RWPE1 (cell line): ENCODE measurements at regions not wholly inside any gene's neighbourhood (a gene's known extent, or its start where the extent isn't known, plus 50 kb on each side); places are given as distances from the start of the nearest gene placed in this dataset.

Experiments
- CTCF ChIA-PET: fragments of 350-600 bp; sonication (Branson Sonifier 250); formaldehyde crosslinking; extraction: SDS; loops from one replicate; lab custom pipeline; 2021; lab: Yijun Ruan, JAX
- POLR2A ChIA-PET: fragments of 400-600 bp; formaldehyde crosslinking; extraction: SDS; loops from one replicate; lab custom pipeline; 2020; ENCODE audit warnings: antibody characterized with exemption; ENCODE audit not compliant: low non-redundant PET; lab: Yijun Ruan, JAX
- DNase-seq: peaks from one replicate; pipeline ENCODE4 v3.0.0; 2012; ENCODE audit warnings: low spot score
- H3K27ac ChIP-seq: fragments of 450-650 bp; 2 replicates; pipeline ENCODE4 v1.5.1; 2017
- TF ChIP-seq, protein P1 (sequence below): fragments of 450-650 bp; conservative IDR thresholded peaks from 2 replicates; pipeline ENCODE4 v1.5.1; 2017; ENCODE audit warnings: low read depth, mild to moderate bottlenecking

DNA sequence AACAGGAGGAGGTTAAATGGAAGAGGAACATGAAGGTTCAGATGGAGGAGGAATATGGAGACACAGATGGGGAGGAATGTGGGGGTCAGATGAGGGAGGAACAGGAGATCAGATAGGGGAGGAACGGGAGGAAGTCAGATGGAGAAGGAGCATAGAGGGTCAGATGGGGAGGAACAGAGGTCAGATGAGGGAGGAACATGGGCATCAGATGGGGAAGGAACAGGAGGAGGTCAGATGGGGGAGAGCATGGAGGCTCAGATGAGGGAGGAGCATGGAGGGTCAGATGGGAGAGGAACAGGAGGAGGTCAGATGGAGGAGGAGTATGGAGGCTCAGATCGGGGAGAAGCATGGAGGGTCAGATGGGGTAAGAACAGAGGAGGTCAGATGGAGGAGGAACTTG, 290.6 kb downstream of the BMP7 start:
- no peak overlapping the region for H3K27ac ChIP-seq
- ChIA-PET POLR2A (no interaction called here), CTCF (interaction anchor here (2.3 to 3.2 kb wide), 2 partner anchors 85 to 346 kb away, joined by 12 to 18 read pairs; no protein-coding TSS in a partner anchor)
- TF ChIP-seq, protein P1, sequence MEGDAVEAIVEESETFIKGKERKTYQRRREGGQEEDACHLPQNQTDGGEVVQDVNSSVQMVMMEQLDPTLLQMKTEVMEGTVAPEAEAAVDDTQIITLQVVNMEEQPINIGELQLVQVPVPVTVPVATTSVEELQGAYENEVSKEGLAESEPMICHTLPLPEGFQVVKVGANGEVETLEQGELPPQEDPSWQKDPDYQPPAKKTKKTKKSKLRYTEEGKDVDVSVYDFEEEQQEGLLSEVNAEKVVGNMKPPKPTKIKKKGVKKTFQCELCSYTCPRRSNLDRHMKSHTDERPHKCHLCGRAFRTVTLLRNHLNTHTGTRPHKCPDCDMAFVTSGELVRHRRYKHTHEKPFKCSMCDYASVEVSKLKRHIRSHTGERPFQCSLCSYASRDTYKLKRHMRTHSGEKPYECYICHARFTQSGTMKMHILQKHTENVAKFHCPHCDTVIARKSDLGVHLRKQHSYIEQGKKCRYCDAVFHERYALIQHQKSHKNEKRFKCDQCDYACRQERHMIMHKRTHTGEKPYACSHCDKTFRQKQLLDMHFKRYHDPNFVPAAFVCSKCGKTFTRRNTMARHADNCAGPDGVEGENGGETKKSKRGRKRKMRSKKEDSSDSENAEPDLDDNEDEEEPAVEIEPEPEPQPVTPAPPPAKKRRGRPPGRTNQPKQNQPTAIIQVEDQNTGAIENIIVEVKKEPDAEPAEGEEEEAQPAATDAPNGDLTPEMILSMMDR: no peak
- DNase-seq: no peak

DNA sequence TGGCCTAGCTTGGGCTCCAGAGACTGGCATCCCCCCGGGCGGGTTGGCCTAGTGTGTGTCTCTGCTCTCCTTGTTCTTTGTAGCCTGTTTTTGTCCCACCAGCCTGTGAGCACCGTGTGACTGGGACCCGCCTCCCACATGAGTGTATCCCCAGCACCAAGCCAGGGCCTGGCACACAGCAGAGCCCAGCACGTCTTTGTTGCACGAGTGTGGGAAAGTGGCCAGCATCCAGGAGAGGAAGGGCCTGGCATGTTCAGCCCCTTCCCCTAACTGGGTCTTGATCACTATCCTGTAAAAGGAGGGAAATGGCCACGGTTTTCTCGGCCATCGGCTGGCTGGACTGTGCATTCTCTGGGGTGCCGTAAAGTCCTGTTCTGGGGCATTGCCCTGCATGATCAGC, 290.1 kb downstream of the BMP7 start:
- POLR2A ChIA-PET: no interaction called here
- DNase-seq: no peak
- TF ChIP-seq, protein P1: no peak
- CTCF ChIA-PET: no interaction called here
- H3K27ac ChIP-seq: no peak overlapping the region

DNA sequence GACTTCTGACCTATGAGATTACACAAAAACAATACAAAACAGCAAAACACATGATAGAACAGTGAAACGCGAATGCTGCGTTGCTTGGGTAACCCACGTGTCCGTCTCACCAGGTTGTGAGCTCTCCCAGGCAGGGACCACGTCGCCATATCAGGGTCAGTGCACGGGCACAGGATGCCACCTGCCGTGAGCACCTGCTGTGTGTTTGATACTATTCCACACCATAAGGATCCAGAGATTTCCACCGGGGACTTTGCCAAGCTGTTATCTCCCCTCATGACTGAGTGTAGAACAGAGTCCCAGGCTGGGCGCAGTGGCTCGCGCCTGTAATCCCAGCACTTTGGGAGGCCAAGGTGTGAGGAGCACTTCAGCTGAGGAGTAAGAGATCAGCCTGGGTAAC, 288.0 kb downstream of the BMP7 start:
- CTCF ChIA-PET: interaction anchor here (1.5 kb wide), 1 partner anchor 428 kb away, joined by 6 read pairs; no protein-coding TSS in a partner anchor
- TF ChIP-seq, protein P1: no peak
- no peak for DNase-seq
- no peak overlapping the region for H3K27ac ChIP-seq
- POLR2A ChIA-PET: no interaction called here

DNA sequence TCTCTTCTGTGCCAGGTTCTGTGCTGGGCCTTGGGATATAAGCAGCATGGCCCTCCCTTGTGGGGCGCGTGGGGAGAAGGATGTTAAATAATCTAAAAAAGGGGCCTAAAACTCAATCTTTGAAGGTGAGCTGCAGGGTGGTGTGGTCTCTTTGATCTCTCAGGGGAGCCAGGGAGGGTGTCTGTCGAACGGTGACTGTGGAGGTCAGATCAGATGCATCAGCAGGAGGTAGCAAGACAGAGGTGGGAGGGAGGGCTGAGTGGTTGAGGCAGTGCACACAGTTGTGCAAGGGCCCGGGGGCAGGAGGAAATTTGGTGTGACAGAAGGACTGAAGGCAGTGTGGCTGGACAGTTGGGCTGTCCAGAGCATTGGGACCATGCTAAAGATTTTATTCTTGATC, 287.3 kb downstream of the BMP7 start:
- no peak for DNase-seq
- TF ChIP-seq, protein P1: no peak
- no peak overlapping the region for H3K27ac ChIP-seq
- CTCF ChIA-PET: interaction anchor here (1.5 kb wide), 1 partner anchor 428 kb away, joined by 6 read pairs; no protein-coding TSS in a partner anchor
- POLR2A ChIA-PET: no interaction called here

DNA sequence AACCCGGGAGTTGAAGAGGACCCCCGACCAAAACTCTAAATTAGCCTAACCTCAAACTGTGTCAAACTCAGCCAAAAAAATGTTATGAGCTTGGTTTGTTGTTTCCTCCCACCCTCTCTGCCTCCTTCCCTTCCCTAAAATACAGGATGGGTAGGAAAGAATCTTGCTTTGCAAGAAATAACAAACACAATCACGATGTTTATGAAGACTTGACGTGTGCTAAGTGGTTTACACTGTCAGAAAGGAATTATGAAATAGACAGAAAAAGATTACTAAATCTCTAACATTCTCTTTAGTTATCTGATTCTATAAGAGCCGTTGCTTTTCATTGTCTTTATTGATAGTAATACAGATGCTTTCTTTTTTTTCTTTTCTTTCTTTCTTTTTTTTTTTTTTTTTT, 285.1 kb downstream of the BMP7 start:
- ChIA-PET CTCF (interaction anchor here (1.5 kb wide), 1 partner anchor 15 kb away, joined by 5 read pairs; no protein-coding TSS in a partner anchor), POLR2A (interaction anchor here (0.6 kb wide), 1 partner anchor 393 kb away, joined by 3 read pairs; no protein-coding TSS in a partner anchor)
- DNase-seq: no peak
- TF ChIP-seq, protein P1: no peak
- H3K27ac ChIP-seq: no peak overlapping the region

DNA sequence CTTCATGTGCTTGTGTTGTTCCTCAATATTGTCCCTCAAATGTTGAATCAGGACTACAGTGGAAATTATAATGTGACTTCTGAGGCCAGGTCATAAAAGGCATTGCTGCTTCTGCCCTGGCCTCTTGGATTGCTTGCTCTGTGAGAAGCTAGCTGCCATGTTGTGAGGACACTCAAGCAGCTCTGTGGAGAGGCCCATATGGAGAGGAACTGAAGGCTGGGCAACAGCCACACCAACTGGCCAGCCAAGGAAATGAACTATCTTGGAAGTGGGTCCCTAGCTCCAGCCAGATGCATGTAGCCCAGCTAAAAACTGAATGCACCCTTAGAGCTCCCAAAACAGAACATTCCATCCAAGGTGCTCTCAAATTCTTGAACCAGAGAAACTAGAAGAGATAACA, 282.6 kb downstream of the BMP7 start:
- ChIA-PET POLR2A (no interaction called here), CTCF (interaction anchor here (0.6 to 1.9 kb wide), 3 partner anchors 9 to 357 kb away, joined by 4 to 9 read pairs (median 5); no protein-coding TSS in a partner anchor)
- no peak for DNase-seq
- TF ChIP-seq, protein P1: no peak
- H3K27ac ChIP-seq: no peak overlapping the region
